ENCODE measurements at regions not wholly inside any gene's neighbourhood (a gene's known extent, or its start where the extent isn't known, plus 50 kb on each side); places are given as distances from the start of the nearest gene placed in this dataset.
"Not testable (repeated sequence)": the region's sequence is repeated elsewhere in the genome, so short reads cannot be mapped to it uniquely, and the experiment has no call there.

- Mint-ChIP-seq H3K4me3 (no peak overlapping the region), H3K27ac (no peak overlapping the region), H3K36me3 (no peaks in the 10 kb centered on the region), H3K27me3 (peaks cover 9% of the 10 kb centered on the region), H3K4me1 (ENCODE audit: low read depth) (no peaks in the 10 kb centered on the region), H3K9me3 (no peaks in the 10 kb centered on the region)
- intact Hi-C loops (cut with micrococcal nuclease): no loop called here
- ChIA-PET POLR2A (no interaction called here), CTCF (no interaction called here)
- DNase-seq: no peak
Observed at GRCh38 chr3:61353382-61353781, 102.1 kb upstream of the FHIT start.

GRCh38 chr3:61354604-61355003 is 103.4 kb upstream of the FHIT start:
- Mint-ChIP-seq H3K36me3 (no peaks in the 10 kb centered on the region), H3K4me3 (no peak overlapping the region), H3K27me3 (peaks cover 7% of the 10 kb centered on the region), H3K4me1 (ENCODE audit: low read depth) (no peaks in the 10 kb centered on the region), H3K27ac (no peak overlapping the region), H3K9me3 (no peaks in the 10 kb centered on the region)
- ChIA-PET CTCF (no interaction called here), POLR2A (no interaction called here)
- no peak for DNase-seq
- intact Hi-C loops (cut with micrococcal nuclease): no loop called here

- no peaks in the 10 kb centered on the region for H3K4me1 Mint-ChIP-seq (ENCODE audit: low read depth)
- POLR2A ChIA-PET: no interaction called here
- intact Hi-C loops (cut with micrococcal nuclease): no loop called here
- no peaks in the 10 kb centered on the region for H3K36me3 Mint-ChIP-seq
- no peak overlapping the region for H3K4me3 Mint-ChIP-seq
- H3K27me3 Mint-ChIP-seq: peaks cover 7% of the 10 kb centered on the region
- no peaks in the 10 kb centered on the region for H3K9me3 Mint-ChIP-seq
- CTCF ChIA-PET: no interaction called here
- H3K27ac Mint-ChIP-seq: no peak overlapping the region
- no peak for DNase-seq
Observed at GRCh38 chr3:61356685-61357084, 105.4 kb upstream of the FHIT start.

GRCh38 chr3:61357902-61358301 is 106.7 kb upstream of the FHIT start:
- ChIA-PET POLR2A (no interaction called here), CTCF (no interaction called here)
- intact Hi-C loops (cut with micrococcal nuclease): no loop called here
- Mint-ChIP-seq H3K9me3 (no peaks in the 10 kb centered on the region), H3K27ac (no peak overlapping the region), H3K36me3 (no peaks in the 10 kb centered on the region), H3K4me3 (no peak overlapping the region), H3K4me1 (ENCODE audit: low read depth) (no peaks in the 10 kb centered on the region), H3K27me3 (peaks cover 7% of the 10 kb centered on the region)
- DNase-seq: no peak

GRCh38 chr3:61358364-61358763 is 107.1 kb upstream of the FHIT start:
- Mint-ChIP-seq H3K9me3 (no peaks in the 10 kb centered on the region), H3K4me3 (no peak overlapping the region), H3K27me3 (peaks cover 7% of the 10 kb centered on the region), H3K36me3 (no peaks in the 10 kb centered on the region), H3K27ac (no peak overlapping the region), H3K4me1 (ENCODE audit: low read depth) (no peaks in the 10 kb centered on the region)
- CTCF ChIA-PET: no interaction called here
- DNase-seq: no peak
- intact Hi-C loops (cut with micrococcal nuclease): no loop called here
- POLR2A ChIA-PET: no interaction called here

GRCh38 chr3:61360297-61360965 is 109.2 kb upstream of the FHIT start:
- Mint-ChIP-seq H3K27me3 (peaks cover 10% of the 10 kb centered on the region), H3K4me1 (ENCODE audit: low read depth) (no peaks in the 10 kb centered on the region), H3K27ac (no peak overlapping the region), H3K4me3 (no peak overlapping the region), H3K36me3 (no peaks in the 10 kb centered on the region), H3K9me3 (no peaks in the 10 kb centered on the region)
- intact Hi-C loops (cut with micrococcal nuclease): no loop called here
- DNase-seq: no peak
- POLR2A ChIA-PET: no interaction called here
- CTCF ChIA-PET: interaction anchor here (1.2 kb wide), 1 partner anchor 21 kb away, joined by 3 read pairs; no protein-coding TSS in a partner anchor

GRCh38 chr3:61369678-61370077 is 118.4 kb upstream of the FHIT start:
- intact Hi-C loops (cut with micrococcal nuclease): no loop called here
- no peak for DNase-seq
- no peak overlapping the region for H3K4me3 Mint-ChIP-seq
- CTCF ChIA-PET: interaction anchor here (0.9 kb wide), 1 partner anchor 1795 kb away, joined by 3 read pairs; no protein-coding TSS in a partner anchor
- H3K27me3 Mint-ChIP-seq: peaks cover 3% of the 10 kb centered on the region
- no peaks in the 10 kb centered on the region for H3K36me3 Mint-ChIP-seq
- H3K27ac Mint-ChIP-seq: no peak overlapping the region
- no peaks in the 10 kb centered on the region for H3K9me3 Mint-ChIP-seq
- no peaks in the 10 kb centered on the region for H3K4me1 Mint-ChIP-seq (ENCODE audit: low read depth)
- POLR2A ChIA-PET: no interaction called here

GRCh38 chr3:61371123-61371522 is 119.9 kb upstream of the FHIT start:
- H3K4me1 Mint-ChIP-seq (ENCODE audit: low read depth): no peaks in the 10 kb centered on the region
- no peaks in the 10 kb centered on the region for H3K36me3 Mint-ChIP-seq
- no peak overlapping the region for H3K27ac Mint-ChIP-seq
- peak; percentile 24 for DNase-seq
- H3K27me3 Mint-ChIP-seq: peaks cover 3% of the 10 kb centered on the region
- intact Hi-C loops (cut with micrococcal nuclease): no loop called here
- no peaks in the 10 kb centered on the region for H3K9me3 Mint-ChIP-seq
- POLR2A ChIA-PET: no interaction called here
- no peak overlapping the region for H3K4me3 Mint-ChIP-seq
- CTCF ChIA-PET: interaction anchor here (0.7 to 1.8 kb wide), 2 partner anchors 11 to 73 kb away, joined by 3 to 13 read pairs; no protein-coding TSS in a partner anchor

GRCh38 chr3:61372723-61373122 is 121.5 kb upstream of the FHIT start:
- Mint-ChIP-seq H3K4me1 (ENCODE audit: low read depth) (no peaks in the 10 kb centered on the region), H3K36me3 (no peaks in the 10 kb centered on the region), H3K9me3 (no peaks in the 10 kb centered on the region), H3K27me3 (peaks cover 3% of the 10 kb centered on the region), H3K27ac (no peak overlapping the region), H3K4me3 (no peak overlapping the region)
- CTCF ChIA-PET: interaction anchor here (0.6 kb wide), 2 partner anchors 378 to 1345 kb away, joined by 3 read pairs; no protein-coding TSS in a partner anchor
- intact Hi-C loops (cut with micrococcal nuclease): no loop called here
- DNase-seq: no peak
- POLR2A ChIA-PET: no interaction called here

- Mint-ChIP-seq H3K36me3 (no peaks in the 10 kb centered on the region), H3K27ac (no peak overlapping the region), H3K4me1 (ENCODE audit: low read depth) (peaks cover 3% of the 10 kb centered on the region), H3K9me3 (no peaks in the 10 kb centered on the region), H3K27me3 (peaks cover 8% of the 10 kb centered on the region), H3K4me3 (no peak overlapping the region)
- intact Hi-C loops (cut with micrococcal nuclease): no loop called here
- CTCF ChIA-PET: no interaction called here
- POLR2A ChIA-PET: no interaction called here
- DNase-seq: no peak
Observed at GRCh38 chr3:61378311-61378710, 127.1 kb upstream of the FHIT start.

- no peak overlapping the region for H3K27ac Mint-ChIP-seq
- POLR2A ChIA-PET: no interaction called here
- CTCF ChIA-PET: interaction anchor here (0.6 to 1.9 kb wide), 14 partner anchors 8 to 1806 kb away, joined by 3 to 13 read pairs (median 4); no protein-coding TSS in a partner anchor
- H3K36me3 Mint-ChIP-seq: no peaks in the 10 kb centered on the region
- no peak for DNase-seq
- no peaks in the 10 kb centered on the region for H3K9me3 Mint-ChIP-seq
- H3K27me3 Mint-ChIP-seq: peaks cover 19% of the 10 kb centered on the region
- peaks cover 3% of the 10 kb centered on the region for H3K4me1 Mint-ChIP-seq (ENCODE audit: low read depth)
- intact Hi-C loops (cut with micrococcal nuclease): loop anchor here (1.0 to 10.0 kb wide), 2 partner anchors 803 to 1807 kb away; no protein-coding TSS in a partner anchor
- H3K4me3 Mint-ChIP-seq: no peak overlapping the region
Observed at GRCh38 chr3:61381745-61382392, 130.6 kb upstream of the FHIT start.

GRCh38 chr3:61387817-61388216 is 136.6 kb upstream of the FHIT start:
- DNase-seq: no peak
- Mint-ChIP-seq H3K4me3 (no peak overlapping the region), H3K9me3 (peaks cover 8% of the 10 kb centered on the region), H3K27me3 (peaks cover 11% of the 10 kb centered on the region), H3K4me1 (ENCODE audit: low read depth) (no peaks in the 10 kb centered on the region), H3K27ac (no peak overlapping the region), H3K36me3 (no peaks in the 10 kb centered on the region)
- CTCF ChIA-PET: no interaction called here
- POLR2A ChIA-PET: no interaction called here
- intact Hi-C loops (cut with micrococcal nuclease): loop anchor here (10.0 kb wide), 1 partner anchor 797 kb away; no protein-coding TSS in a partner anchor

- POLR2A ChIA-PET: not testable (repeated sequence)
Observed at GRCh38 chr3:61393480-61393947, 142.3 kb upstream of the FHIT start.

More at GRCh38 chr3:61393480-61393947, 142.3 kb upstream of the FHIT start:
- H3K4me3 Mint-ChIP-seq; intact Hi-C loops (cut with micrococcal nuclease); H3K27me3 Mint-ChIP-seq; CTCF ChIA-PET; DNase-seq; H3K4me1 Mint-ChIP-seq (ENCODE audit: low read depth); H3K36me3 Mint-ChIP-seq; H3K27ac Mint-ChIP-seq: not testable (repeated sequence)
- peaks cover 22% of the 10 kb centered on the region for H3K9me3 Mint-ChIP-seq
